ENCODE measurements at regions not wholly inside any gene's neighbourhood (a gene's known extent, or its start where the extent isn't known, plus 50 kb on each side); places are given as distances from the start of the nearest gene placed in this dataset.
A peak's percentile ranks its signal among the peaks of the same experiment; 100 is the strongest.
"Not testable (repeated sequence)": the region's sequence is repeated elsewhere in the genome, so short reads cannot be mapped to it uniquely, and the experiment has no call there.

DNA sequence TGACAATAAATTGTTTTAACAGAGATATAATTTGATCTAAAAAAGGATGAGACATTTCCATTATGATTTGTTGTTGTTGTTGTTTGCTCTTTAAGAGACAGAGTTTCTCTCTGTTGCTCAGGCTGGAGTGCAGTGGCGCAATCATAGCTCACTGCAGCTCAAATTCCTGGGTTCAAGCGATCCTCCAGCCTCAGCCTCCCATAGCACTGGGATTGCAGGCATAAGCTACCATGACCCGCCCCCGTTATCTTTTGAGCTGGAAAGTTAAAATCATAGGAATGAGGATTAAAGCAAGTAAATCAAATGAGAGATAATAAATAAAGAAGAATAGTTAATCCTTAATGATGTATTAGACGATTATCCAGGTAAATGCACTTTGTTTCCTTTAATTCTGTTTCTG lies 224.4 kb upstream of the SMIM31 start:
- no peak for DNase-seq

DNA sequence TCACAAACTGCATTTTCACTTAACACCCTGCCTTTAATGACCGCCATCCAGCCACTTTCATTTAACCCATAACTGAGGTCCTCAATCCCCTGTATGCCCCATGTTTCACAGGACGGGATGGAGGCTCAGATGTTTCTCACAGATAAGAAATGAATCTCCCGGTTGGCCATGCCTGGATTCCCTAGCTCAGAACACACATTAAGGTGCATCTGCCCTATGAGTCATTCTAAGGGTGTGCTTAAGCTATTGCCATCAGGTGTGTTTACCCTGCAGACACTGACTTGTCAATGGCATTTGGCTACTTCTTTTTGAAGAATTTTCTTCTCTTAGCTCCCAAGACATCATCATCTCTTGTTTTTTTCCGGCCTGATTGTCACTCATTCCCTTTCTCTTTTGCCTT lies 222.6 kb upstream of the SMIM31 start:
- DNase-seq = no peak

DNA sequence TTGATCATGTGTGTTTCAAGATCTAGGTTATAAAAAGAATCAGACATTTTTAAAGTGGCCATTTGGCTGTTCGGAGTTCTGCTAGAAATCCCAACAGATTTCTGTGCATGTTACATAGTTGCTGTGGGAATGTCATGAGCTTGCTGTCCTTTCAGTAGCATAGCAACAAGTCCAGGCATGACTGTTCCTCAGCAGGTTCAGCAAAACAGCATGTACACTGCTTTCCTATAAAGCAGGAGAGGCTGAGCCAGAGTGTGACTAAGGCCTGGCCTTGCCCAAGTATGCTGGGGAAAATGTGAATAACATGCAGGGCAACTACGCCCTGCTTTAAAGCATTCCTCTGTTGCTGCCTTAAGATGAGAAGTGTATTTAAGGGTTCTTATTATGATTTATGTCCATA lies 217.1 kb upstream of the SMIM31 start:
- DNase-seq = no peak

DNA sequence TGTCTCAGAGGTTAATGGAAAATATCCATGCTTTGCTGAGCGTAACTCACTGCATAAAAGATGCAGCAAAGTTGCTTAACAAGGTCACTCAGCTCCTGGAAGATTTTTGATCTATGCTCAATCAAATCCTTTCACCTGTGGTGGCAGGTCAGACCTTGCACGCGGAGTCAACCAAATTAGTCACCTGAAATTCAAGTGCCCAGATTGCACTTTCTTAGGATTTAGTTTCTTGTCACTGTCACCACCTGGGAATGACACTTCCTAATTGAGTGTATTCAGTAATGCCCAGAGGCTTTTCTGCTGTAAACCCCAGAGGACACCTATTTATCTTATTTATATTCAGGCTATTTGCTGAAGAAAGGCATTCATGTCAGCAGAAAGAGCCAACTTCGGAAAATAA lies 215.8 kb upstream of the SMIM31 start:
- no peak for DNase-seq

DNA sequence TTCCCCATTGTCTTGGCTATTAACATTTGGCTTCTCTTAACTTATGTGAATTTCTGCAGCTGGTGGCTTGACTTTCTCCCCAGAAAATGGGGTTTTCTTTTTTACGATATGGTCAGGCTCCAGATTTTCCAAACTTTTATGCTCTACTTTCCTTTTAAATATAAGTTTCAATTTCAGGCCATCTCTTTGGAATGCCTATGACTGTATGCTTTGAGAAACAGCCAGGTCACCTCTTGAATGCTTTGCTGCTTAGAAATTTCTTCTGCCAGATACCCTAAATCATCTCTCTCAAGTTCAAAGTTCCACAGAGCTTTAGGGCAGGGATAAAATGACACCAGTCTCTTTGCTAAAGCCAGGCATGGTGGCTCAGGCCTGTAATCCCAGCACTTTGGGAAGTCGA lies 212.9 kb upstream of the SMIM31 start:
- no peak for DNase-seq

DNA sequence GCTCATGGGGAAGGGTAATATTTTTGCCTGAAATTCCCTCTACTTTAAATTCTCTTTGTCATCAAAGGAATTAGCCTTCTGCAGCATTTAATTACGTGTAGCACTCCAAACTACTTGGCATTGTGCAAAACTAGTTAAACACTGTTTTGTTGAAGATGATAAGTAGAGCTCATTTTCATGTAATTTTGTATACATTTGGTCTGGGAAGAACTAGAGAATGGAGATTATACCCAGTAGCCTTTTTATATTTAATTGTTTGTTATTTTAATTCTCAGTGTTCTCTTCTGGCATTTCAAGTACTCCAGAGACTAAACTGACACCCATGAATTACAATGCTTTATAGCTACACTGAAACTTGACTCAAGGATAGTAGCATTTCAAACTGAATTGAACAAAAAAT lies 211.5 kb upstream of the SMIM31 start:
- no peak for DNase-seq

DNA sequence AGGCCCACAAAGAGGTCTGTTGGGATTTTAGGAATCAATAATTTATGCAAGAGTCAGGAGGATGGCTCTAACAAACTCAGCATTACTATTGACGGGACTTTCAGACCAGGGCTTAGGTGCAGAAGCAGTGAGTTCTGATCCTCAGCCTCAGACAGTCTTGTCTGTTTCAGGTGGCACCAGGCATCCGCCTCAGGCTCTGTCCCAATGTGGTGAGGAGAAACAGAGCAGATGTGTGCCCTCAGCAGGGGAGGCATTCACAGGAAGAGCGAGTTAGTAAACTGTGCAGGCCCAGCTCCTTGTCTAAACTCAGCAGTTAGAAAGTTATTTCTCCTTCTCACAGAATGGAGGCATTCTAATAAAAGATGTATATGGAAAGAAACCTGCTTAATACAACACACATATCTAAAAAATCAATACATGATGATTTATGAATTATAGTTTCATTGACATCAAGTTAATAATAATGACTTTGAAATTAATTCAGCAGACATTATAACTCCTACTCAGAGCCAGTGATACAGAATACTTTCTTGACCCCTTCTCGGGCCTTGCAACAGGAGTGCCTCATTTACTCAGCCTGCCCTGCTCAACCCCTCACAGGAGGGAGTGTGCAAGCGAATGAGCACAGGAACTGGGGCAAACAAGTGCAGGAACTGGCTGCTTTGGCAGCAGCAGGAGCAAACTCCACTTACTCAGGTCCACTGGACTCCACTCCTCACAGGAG lies 202.8 kb upstream of the SMIM31 start:
- DNase-seq = no peak

DNA sequence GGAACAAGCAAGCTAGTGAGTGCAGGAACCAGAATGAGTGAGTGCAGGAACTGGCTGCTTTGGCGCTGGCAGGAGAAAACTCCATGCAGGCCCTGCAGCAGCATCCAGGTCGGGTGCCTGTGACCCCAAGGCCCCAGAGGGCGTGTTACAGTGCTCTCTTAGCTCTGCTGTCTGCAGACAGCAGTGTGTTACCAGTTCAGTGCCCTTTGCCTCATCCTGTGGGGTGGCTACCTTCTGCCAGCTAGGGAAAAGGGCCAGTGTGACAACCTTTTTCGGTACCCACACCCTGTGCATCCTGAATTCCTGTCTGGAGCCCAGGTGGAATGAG lies 202.3 kb upstream of the SMIM31 start:
- no peak for DNase-seq

DNA sequence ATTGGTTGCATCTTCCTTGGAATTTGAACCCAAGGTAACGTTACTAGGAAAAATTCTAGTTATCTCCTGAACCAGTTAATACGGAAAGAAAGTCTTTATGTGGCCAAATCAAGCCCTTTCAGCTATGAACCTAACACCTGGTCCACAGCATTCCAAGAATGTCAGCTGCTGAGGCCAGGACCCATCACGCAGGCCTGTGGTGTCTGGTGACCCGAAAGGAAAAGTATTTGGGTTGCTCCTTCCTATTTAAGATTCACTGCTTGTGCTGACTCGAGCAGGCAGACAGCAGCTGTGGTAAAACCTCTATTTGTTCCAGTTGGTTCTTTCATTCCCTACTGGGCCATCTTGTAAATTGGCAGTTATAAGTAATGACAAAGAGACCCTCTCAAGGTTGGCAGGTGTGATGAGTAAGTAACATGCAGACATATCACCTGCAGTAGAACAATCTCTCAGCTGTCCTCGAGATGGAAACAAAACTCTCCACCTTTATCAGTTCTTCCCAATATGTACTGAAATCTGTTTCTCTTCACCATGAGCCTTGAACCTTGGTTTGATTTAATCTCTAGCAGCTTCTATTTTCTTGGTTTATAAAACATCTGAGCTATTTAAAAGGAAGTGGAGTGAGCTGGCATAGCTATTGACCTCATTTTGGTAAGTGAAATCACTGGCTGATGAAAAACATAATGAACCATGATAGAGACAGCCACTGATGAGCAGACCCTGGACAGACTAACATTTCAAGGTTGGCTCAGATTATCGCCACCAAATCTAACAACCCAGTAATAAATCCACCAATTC lies 182.1 kb upstream of the SMIM31 start:
- DNase-seq = no peak

DNA sequence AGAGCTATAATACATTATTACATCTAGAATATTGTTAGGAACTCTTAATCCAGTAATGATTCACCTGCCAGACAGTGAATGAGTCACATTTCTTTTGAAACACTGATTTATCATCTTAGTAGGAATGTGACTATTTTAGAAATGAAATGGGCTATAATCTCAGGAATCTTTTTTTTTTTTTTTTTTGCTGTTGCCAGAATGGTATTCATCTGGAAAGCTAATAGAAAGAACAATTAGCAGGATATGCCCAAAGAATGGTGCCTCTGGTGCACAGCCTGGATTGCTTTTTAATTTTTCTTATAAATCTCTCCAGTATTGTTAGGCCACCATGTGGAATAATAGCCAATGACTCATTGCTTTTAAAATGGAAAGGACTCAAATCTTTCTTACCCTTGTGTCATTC lies 181.1 kb upstream of the SMIM31 start:
- no peak for DNase-seq

DNA sequence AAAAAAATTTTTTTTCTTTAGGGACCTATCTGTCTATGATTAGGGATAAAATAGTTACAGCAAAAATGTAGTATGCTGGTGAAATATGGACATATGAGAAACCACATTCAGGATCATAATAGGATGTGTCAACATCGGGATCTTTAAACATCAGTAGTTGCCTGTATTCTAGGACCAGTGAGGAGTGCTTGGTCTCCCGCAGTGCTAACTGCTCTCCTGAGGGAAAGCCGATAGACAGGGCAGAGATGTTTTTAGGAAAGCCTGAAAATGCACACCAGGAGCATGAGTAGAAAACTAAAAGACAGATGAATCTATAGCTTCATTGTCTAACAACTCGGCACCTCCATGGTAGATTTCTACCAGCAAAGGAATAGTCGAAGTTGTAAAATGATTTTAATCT lies 178.1 kb upstream of the SMIM31 start:
- DNase-seq = no peak

DNA sequence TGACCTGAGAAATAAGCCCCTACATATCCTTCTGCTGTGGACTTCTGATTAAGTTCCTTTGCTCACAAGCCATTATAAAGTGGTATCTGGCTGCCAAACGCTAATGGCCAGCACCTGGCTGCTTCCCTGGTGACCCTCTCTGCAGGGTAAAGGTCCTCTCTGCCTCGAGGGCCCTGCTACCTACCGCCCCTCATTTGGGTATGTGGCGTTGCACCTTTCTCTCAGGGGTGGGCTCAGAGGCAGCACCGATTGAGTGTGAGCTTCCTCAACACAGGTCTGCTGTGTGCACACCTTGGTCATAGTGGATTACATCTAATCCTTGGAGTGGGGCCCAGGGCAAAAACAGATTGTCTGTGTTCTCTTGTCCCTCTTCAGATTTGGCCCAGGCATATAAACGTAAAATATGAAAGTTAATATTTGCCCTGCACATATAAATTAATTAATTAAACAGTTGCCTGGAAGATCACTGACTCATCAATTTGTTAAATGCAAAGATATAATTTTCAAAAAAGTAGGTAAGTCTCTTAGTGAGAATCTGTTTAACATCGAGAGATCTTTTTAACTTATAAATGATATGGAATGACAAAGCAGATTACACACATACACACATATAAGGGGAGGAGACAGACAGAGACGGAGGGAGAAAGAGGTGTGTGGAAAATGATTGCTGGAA lies 174.5 kb upstream of the SMIM31 start:
- DNase-seq = no peak

DNA sequence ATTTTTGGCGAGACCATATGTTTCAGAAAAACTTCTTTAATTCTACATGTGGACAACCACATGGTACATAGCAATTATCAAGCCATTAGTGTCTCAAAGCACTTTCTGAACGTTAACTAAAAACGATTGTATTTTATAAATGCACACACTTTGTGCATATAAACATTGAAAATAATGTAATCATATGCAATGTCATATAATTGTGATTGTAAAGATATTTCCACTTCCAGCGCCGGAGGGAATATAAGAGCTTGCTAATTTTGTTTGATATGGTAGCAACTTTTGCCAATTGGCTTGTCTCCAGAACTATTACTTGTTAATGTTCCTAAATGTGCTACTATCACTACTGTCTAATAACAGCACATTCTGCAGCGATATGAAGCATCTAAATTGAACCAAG lies 162.3 kb upstream of the SMIM31 start:
- DNase-seq = no peak

DNA sequence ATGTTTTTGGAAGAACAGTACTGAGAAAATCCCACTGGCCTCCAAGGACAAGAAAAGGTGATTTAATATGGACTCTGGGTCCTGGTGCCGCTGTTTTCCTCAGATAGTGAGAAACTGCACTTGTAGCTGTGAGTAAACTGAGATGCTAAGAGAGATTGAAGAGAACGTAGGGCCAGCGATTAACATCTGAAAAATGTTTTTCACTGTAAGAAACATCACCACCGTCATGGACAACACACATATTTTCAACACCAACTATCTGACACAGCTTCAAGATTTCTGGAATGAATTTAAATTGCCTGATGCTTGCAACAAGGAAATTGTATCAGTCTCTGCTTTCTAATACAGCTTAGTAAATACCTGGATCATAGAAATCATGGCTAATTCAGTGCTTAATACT lies 158.2 kb upstream of the SMIM31 start:
- no peak for DNase-seq

DNA sequence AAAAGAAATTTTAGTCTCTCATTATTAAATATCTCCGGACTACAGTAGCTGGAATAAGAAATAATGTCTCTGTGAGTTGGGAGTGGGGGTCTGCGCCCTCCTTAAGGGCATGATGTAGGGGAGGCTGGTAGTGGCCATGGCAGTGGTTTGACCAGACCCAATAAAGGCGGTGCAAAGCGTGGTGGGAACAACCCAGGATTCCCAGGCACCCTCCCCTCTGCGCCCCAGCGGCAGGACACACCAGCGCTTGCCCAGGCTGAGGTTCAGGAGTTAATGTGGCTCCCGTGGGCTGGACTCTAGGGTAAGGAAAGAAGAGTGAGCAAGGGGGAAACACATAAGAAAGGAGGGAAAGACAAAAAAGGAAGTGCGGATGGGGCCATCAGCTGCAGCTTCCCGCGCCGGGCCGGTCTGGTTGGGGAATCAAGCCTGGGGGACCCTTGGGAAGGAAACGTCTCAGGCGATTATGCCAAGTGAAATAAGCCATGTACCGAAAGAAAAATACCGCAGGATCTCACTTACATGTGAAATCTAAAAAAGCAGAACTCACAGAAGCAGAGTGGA lies 157.5 kb upstream of the SMIM31 start:
- no peak for DNase-seq

DNA sequence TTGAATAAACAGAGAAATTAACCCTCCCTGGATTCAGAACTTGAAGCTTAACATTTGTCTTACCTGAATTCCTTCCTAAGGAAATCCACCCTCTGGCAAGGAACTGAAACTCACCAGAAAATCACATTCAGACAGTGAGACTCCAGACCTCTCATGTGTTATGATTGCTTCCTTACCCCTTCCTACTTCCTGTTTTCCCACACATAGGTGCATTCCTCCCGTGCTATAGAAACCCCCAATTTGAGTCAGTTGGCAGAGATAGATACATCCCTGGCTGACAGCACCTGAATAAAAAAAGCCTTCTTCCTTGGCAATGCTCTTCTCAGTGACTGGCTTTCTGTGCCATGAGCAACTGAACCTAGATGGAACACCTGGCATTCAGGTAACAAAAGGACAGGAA lies 157.0 kb upstream of the SMIM31 start:
- no peak for DNase-seq

DNA sequence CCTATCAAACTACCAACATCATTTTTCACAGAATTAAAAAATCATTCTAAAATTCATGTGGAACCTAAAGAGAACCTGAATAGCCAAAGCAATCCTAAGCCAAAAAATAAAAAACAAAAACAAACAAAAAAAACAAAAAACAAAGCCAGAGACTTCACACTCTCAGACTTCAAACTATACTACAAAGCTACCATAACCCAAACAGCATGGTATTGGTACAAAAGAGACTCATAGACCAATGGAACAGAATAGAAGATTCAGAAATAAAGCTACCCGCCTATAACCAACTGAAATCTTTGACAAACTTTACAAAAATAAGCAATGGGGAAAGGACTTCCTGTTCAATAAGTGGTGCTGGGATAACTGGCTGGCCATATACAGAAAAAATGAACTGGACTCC lies 152.3 kb upstream of the SMIM31 start:
- DNase-seq = no peak

DNA sequence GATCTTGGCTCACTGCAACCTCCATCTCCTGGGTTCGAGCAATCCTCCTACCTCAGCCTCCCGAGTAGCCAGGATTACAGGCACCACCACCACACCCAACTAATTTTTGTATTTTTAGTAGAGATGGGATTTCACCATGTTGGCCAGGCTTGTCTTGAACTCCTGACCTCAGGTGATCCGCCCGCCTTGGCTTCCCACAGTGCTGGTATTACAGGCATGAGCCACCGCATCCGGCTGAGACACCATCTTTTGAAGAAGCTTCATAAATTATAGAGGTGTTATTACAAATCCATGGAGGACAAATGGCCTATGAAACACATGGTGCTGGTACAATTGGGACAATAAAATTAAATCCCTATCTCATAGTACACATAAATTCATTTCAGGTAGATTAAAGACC lies 148.1 kb upstream of the SMIM31 start:
- DNase-seq = not testable (repeated sequence)

DNA sequence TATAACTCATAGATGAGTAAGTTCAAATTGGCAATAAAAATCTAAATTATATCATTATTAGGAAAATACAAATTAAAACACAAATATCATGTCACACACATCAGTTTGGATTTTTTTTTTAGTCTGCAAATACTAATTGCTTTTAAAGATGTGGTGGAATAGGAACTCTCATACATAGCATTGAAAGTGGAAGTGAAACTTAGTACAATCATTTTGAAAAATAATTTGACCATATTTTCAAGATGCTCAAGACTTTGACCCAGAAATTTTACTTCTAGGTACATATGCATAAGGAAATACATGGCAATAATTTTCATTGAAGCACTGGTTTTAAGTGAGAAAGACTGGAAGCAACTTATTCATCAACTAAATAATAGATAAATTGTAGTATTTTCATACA lies 147.5 kb upstream of the SMIM31 start:
- peak; percentile 35 for DNase-seq

DNA sequence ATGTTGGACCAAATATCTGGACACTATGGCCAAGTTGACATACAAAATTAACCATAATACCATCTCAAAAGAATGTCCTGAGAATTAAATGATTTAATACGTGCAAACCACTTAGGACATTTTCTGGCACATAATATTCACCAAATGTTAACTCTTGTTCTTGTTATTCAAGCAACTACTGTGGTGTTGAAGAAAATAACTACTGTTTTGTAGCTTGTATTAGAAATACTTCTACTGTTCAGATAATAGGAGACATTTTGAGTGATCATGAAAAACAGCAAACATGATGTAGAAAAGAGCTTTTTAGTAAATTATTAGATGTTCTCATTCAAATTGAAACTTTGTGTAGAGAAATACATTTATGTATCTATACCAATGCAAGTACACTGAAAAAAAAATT lies 140.7 kb upstream of the SMIM31 start:
- DNase-seq = no peak

DNA sequence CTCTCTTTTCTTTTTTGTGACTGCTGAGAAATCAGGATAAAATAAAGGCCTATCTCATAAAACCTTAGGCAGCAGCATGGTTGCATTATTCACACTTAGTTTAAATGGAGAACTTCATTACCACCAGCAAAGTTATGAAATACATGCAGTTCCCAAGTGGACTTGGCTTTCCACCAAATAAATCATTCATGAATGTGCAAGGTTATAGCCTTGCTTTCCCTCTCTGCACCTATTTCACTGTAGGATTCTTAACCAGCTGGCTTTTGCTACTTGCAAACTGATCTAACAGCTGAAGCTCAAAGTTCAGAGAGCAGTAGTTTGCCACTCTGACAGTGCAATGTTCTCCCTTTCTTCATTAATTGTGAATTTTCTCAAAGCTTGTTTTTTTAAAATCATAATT lies 140.1 kb upstream of the SMIM31 start:
- DNase-seq = peak; percentile 33

DNA sequence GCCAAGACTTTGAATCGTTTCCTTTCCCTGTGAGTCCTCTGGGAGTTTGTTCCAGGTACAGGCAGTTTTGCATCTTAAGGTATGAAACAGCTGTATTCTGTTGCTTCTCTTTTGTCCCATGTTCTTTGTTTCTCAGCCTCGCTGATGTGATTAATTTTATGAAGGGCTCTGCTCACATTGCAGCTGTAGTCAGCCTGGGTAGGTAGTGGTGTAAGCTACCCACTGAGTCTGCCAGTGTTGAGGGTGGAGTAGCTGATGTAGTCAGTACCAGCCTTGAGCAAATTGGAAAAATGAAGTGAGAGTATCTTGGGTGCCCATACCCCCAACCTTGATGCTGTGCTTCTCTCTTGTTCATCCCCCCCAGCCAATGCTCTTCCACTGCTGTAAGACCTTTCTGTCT lies 139.6 kb upstream of the SMIM31 start:
- no peak for DNase-seq

DNA sequence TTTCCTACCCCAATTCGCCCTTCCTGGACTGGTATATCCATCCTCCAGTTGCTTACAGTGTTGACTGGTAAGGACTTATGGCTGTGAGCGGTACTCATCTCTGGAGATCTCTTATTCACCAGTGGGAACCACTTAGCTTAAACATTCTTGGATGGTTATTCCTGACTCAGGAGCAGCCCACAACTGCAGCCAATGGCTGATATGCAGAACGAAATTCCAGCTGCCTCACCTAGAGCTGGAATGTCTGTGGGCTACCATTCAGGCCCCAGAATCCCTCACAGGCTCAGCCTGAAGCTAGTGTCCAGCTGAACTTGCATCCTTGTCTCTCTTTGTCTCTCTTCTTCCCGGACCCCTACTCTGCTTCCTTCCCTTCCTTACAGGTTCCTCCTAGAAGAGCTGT lies 138.9 kb upstream of the SMIM31 start:
- no peak for DNase-seq

DNA sequence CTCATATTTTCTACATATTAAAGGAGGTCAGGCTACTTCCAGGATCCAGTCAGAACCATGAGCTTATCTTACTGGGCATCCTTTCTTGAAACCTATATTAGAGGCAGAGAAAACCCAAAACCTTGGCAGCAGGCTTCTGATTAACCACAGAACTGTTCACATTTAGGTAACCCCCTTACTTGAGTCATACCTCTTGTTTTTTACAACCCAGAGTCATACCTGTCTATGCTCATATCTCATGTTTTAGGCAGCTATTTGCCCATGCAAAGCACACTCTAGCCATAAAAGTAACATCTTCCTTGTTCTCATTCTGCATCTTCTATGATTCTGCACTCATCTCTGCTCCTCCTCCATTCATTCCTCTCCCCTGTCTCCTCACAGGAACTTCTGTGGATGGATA lies 138.0 kb upstream of the SMIM31 start:
- no peak for DNase-seq

All from OCI-M1 (cell line).